Activated CD4-positive, alpha-beta T cell treated with anti-CD3 and anti-CD28 coated beads, Interleukin-2, amount 10 ng/mL, durations not matched to agents 7 days and 5 days (primary cell): ENCODE measurements at regions not wholly inside any gene's neighbourhood (a gene's known extent, or its start where the extent isn't known, plus 50 kb on each side); places are given as distances from the start of the nearest gene placed in this dataset.

ENCODE experiments used
- CTCF ChIA-PET: fragments of 350-600 bp; sonication (Branson Sonifier 250); formaldehyde crosslinking; loops from one replicate; lab custom pipeline; 2021; ENCODE audit warnings: antibody characterized with exemption; lab: Charles Lee
- POLR2A ChIA-PET: fragments of 350-600 bp; sonication (Branson Sonifier 250); formaldehyde crosslinking; loops from one replicate; lab custom pipeline; 2021; ENCODE audit warnings: antibody characterized with exemption; lab: Charles Lee
- DNase-seq: peaks from one replicate; pipeline ENCODE4 v3.0.0-alpha.2; 2020
- H3K27ac Mint-ChIP-seq: one replicate; pipeline ENCODE4 v1.8.0; 2021; ENCODE audit warnings: mild to moderate bottlenecking, moderate library complexity, mixed read lengths
- H3K27me3 Mint-ChIP-seq: one replicate; pipeline ENCODE4 v1.8.0; 2021; ENCODE audit warnings: mixed read lengths
- H3K36me3 Mint-ChIP-seq: one replicate; pipeline ENCODE4 v1.8.0; 2021; ENCODE audit warnings: low read depth, mixed read lengths
- H3K4me1 Mint-ChIP-seq: one replicate; pipeline ENCODE4 v1.8.0; 2021; ENCODE audit warnings: mixed read lengths
- H3K4me3 Mint-ChIP-seq: one replicate; pipeline ENCODE4 v1.8.0; 2021; ENCODE audit warnings: mild to moderate bottlenecking, moderate library complexity, mixed read lengths
- H3K9me3 Mint-ChIP-seq: one replicate; pipeline ENCODE4 v1.8.0; 2021; ENCODE audit warnings: mixed read lengths

DNA sequence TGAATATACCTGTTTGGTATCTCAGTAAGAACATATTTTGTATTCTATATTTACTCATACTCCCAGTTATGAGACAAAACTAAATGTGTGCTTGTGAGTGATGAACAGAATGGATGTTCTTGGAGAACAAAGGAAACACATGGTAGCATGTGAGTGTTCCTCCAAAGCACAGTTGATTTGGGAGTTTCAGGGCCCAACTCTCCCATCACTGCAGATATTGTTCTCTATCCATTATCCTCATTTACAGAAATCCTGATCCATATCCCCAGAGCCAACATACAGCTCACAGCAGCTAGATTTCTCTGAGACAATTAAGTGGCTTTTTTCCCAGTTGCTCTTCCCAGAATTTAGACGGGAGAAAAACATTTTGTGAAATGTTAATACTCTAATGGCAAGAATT is 75.6 kb upstream of the MAPRE2 start:
- Mint-ChIP-seq H3K27ac (no peak overlapping the region), H3K36me3 (no peaks in the 10 kb centered on the region), H3K4me3 (no peak overlapping the region), H3K27me3 (peaks cover 2% of the 10 kb centered on the region), H3K9me3 (no peaks in the 10 kb centered on the region), H3K4me1 (no peaks in the 10 kb centered on the region)
- POLR2A ChIA-PET: no interaction called here
- DNase-seq: no peak
- CTCF ChIA-PET: no interaction called here

DNA sequence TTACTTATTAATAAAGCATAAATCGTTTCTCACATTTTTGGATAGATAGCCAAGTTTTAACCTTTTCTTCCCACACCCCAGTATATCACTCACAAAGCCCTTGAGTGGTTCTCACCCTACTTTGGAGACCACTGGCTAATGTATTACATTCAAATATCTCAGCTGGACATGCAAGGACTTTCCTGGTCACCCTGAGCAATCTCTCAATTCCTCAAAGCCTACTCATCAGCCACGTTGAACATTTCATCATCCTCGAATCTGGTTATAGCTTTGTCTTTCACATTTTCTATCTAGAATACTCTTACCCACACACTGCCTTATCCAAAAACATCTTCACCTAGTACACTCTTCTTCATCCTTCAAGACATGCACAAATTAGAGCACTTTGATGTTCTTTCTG is 71.1 kb upstream of the MAPRE2 start:
- H3K9me3 Mint-ChIP-seq: no peaks in the 10 kb centered on the region
- H3K4me1 Mint-ChIP-seq: no peaks in the 10 kb centered on the region
- H3K36me3 Mint-ChIP-seq: no peaks in the 10 kb centered on the region
- ChIA-PET CTCF (interaction anchor here (1.4 kb wide), 1 partner anchor 55 kb away, joined by 3 read pairs; no protein-coding TSS in a partner anchor), POLR2A (no interaction called here)
- no peak overlapping the region for H3K4me3 Mint-ChIP-seq
- H3K27ac Mint-ChIP-seq: no peak overlapping the region
- no peak for DNase-seq
- H3K27me3 Mint-ChIP-seq: peaks cover 21% of the 10 kb centered on the region

DNA sequence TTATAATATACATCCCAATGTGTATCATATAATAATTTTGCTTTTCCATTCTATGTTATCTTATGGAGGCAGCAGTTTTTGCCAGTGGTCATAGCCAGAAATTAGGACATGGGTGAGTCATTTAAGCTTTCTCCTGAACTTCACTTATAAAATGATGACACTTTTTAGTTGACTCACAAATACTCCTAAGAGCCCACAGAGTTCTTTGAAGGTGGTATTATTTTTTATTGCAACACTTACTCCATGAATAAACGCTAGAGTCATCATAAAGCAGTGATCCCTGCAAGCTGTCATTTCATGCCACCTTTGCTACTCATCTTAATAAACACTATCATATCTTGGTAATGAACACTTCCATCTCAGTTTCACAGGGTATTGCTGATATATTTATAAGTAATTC is 69.9 kb upstream of the MAPRE2 start:
- POLR2A ChIA-PET: no interaction called here
- Mint-ChIP-seq H3K27me3 (peaks cover 31% of the 10 kb centered on the region), H3K36me3 (no peaks in the 10 kb centered on the region), H3K9me3 (no peaks in the 10 kb centered on the region), H3K4me1 (peaks cover 3% of the 10 kb centered on the region), H3K27ac (no peak overlapping the region), H3K4me3 (no peak overlapping the region)
- DNase-seq: no peak
- CTCF ChIA-PET: no interaction called here

DNA sequence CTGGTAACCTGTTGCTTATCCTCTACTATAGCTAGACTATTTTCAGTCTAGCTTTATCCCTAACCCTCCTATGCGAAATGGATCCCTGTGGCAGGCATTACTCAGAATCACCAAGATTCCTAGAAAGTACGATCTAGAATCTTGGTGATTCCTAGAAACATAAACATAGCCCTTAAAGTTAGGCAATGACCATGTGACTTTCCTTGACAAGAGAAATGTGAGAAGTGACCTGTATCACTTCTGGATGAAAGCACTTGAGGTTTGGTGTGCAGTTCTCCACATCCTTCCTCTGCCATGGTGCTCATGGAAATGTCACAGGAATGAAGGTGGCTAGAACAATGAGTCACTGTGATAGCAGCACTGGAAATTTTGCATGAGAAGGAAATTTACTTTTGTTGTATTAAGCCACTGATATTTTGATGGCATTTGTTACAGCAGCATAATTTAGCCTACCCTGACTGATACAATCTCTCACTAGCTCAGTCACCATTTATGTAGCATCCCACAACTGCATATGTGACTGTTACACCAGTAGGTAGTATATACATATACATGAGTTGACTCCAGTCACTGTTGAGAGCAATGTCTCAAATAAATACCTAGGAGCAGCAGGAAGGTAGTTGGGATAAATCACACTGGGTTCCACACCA is 68.3 kb upstream of the MAPRE2 start:
- CTCF ChIA-PET: no interaction called here
- no peak for DNase-seq
- H3K4me1 Mint-ChIP-seq: peaks cover 9% of the 10 kb centered on the region
- H3K4me3 Mint-ChIP-seq: no peak overlapping the region
- peaks cover 34% of the 10 kb centered on the region for H3K27me3 Mint-ChIP-seq
- POLR2A ChIA-PET: no interaction called here
- H3K27ac Mint-ChIP-seq: no peak overlapping the region
- H3K9me3 Mint-ChIP-seq: no peaks in the 10 kb centered on the region
- no peaks in the 10 kb centered on the region for H3K36me3 Mint-ChIP-seq

DNA sequence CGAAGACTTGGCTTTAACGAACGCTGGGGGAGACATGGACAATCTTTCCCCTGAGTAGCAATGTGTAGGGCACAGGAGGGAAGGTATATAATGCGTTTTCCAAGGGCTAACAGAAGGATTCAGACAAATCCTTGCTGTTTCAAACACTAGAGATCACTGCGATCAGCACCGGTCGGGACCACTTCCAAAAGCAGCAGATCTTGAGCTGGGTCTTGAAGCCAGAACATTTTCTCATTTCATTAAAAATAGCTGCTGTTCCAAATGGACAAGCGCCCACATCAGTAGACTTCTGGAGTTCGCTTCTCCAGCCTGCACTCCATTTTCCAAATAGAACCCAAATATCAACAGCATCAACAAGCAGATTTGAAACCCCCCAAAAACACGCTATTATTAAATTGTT is 65.1 kb upstream of the MAPRE2 start:
- ChIA-PET POLR2A (no interaction called here), CTCF (interaction anchor here (0.5 kb wide), 1 partner anchor 46 kb away, joined by 3 read pairs; no protein-coding TSS in a partner anchor)
- DNase-seq: no peak
- Mint-ChIP-seq H3K27ac (no peak overlapping the region), H3K4me1 (peaks cover 25% of the 10 kb centered on the region), H3K36me3 (no peaks in the 10 kb centered on the region), H3K27me3 (peaks cover 34% of the 10 kb centered on the region), H3K9me3 (no peaks in the 10 kb centered on the region), H3K4me3 (peak overlapping the region; percentile 76)

DNA sequence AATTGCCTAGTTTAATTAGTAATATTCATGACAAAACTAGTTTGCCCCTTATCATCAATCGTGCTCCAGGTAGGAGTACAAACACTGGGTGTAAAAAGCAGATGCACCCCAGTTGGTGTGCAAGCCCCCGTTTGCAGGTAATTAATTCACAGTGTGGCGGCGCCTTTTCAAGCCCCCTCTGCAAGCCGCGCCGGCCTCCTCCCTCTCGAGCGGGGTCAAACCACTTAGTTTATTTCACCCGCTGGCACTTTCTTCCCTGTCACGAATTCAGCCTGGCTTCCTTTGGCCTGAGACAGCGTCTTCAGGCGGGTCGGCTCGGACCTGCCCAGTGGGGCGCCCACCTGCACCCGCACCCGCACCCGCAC is 64.7 kb upstream of the MAPRE2 start:
- DNase-seq: no peak
- Mint-ChIP-seq H3K36me3 (no peaks in the 10 kb centered on the region), H3K4me3 (peak overlapping the region; percentile 76), H3K27ac (no peak overlapping the region), H3K9me3 (no peaks in the 10 kb centered on the region), H3K27me3 (peaks cover 34% of the 10 kb centered on the region), H3K4me1 (peaks cover 25% of the 10 kb centered on the region)
- POLR2A ChIA-PET: interaction anchor here (0.6 kb wide), 1 partner anchor 53 kb away, joined by 4 read pairs; no protein-coding TSS in a partner anchor
- CTCF ChIA-PET: no interaction called here

DNA sequence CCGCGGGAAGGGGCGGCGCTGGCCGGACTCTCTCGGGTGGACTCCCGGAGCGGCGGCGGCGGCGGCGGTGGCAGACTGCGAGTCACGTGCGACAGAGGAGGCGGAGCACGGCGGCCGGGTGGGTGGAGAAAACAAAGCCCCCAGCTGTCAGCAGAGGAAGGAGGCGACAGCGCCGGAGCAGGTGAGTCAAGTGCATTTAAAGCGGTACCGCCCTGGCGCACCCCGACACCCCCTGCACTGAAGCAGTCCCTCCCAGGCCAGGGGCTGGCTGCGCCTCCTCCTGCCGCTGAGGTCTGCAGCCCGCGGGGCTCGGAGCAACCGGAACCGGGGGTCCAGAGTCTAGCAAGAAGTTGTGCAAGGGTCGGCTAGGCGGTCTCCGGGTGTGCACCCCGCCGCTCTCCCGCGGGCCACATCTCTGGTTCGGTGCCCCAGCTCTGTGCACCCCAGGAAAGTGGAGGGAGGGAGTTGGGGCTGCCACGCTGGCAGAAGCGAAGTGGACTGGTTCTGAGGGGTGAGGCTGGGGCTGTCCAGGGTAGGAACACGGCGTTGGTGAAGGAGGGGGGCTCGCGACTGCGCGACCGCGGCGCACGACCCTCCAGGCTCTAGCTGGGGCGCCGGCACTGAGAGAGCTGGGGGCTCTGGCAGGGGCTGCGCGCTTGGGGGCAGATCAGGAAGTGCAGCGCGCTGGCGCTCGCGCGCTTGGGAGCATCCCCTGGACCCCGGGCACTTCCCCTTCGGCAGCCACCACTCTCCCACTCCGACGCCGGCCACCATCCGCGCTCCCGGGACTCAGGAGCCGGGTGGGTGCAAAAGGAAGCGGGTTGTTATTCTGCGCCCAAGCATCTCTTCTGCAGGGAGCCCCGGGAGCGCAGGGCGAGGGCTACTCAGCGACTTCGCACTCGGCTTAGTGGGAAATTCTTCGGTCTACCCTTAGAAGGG is 64.0 kb upstream of the MAPRE2 start:
- H3K4me3 Mint-ChIP-seq: peak overlapping the region; percentile 76
- ChIA-PET POLR2A (interaction anchor here (0.6 kb wide), 1 partner anchor 53 kb away, joined by 4 read pairs; no protein-coding TSS in a partner anchor), CTCF (no interaction called here)
- H3K27ac Mint-ChIP-seq: no peak overlapping the region
- peaks cover 34% of the 10 kb centered on the region for H3K27me3 Mint-ChIP-seq
- H3K36me3 Mint-ChIP-seq: no peaks in the 10 kb centered on the region
- peak; percentile 76 for DNase-seq
- no peaks in the 10 kb centered on the region for H3K9me3 Mint-ChIP-seq
- H3K4me1 Mint-ChIP-seq: peaks cover 25% of the 10 kb centered on the region

DNA sequence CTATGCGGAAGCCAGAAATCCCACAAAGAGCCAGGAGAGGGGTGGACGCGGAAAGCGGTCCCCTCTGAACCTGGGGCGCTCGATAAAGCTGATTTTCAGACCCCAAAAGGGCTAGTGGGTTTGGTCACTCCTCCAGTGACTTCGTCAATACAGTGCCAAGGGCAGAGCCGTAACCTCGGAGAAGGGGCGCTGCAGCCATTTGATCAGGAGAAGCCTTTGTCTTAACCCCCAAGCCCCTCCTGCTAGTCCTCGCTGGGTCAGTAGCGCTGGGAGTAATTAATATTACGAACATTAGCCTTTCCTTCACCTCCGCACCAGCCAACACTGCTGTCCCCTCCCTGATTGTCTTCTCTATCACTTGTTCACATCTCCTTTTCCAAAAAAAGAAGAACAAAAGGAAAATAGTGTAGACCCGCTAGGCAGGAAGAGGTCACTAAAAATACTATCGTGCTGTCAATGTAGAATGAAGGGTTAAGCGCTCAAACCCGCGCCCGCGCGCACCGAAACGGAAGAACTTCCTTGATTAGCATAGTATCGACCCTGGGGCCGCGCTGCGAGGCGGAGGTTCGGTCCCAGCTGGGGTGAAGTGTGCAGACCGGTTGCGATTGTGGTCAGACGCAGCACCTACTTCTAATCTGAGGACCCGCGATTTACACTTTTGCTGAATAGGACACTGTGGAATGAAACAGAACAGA is 63.2 kb upstream of the MAPRE2 start:
- peak overlapping the region; percentile 76 for H3K4me3 Mint-ChIP-seq

DNA sequence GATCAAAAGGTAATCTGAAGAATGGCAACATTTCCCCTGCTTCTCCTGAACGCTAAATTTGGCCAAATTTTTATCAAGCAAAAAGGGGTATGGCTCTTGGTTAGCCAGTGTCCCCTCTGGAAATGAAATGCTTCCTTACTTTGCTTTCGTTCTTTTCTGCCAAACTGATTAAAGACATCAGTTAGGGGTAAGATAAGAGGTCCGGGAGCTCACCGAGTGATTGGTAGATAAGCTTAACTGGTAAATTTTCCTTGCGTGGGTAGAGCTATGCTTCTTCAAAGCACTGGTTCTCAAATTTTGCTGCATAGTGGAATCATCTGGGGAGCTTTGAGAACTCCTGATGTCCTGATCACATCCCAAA is 62.7 kb upstream of the MAPRE2 start:
- Mint-ChIP-seq H3K9me3 (no peaks in the 10 kb centered on the region), H3K27ac (no peak overlapping the region), H3K27me3 (peaks cover 24% of the 10 kb centered on the region), H3K4me3 (peak overlapping the region; percentile 76), H3K36me3 (no peaks in the 10 kb centered on the region), H3K4me1 (peaks cover 25% of the 10 kb centered on the region)
- ChIA-PET POLR2A (no interaction called here), CTCF (interaction anchor here (0.6 kb wide), 1 partner anchor 47 kb away, joined by 3 read pairs; no protein-coding TSS in a partner anchor)
- no peak for DNase-seq

More for the DNA sequence above, 63.2 kb upstream of the MAPRE2 start:
- H3K36me3 Mint-ChIP-seq: no peaks in the 10 kb centered on the region
- peak overlapping the region; percentile 67 for H3K27ac Mint-ChIP-seq
- ChIA-PET POLR2A (no interaction called here), CTCF (interaction anchor here (0.6 kb wide), 1 partner anchor 48 kb away, joined by 3 read pairs; no protein-coding TSS in a partner anchor)
- peak; percentile 53 for DNase-seq
- no peaks in the 10 kb centered on the region for H3K9me3 Mint-ChIP-seq
- peaks cover 25% of the 10 kb centered on the region for H3K4me1 Mint-ChIP-seq
- H3K27me3 Mint-ChIP-seq: peaks cover 28% of the 10 kb centered on the region

DNA sequence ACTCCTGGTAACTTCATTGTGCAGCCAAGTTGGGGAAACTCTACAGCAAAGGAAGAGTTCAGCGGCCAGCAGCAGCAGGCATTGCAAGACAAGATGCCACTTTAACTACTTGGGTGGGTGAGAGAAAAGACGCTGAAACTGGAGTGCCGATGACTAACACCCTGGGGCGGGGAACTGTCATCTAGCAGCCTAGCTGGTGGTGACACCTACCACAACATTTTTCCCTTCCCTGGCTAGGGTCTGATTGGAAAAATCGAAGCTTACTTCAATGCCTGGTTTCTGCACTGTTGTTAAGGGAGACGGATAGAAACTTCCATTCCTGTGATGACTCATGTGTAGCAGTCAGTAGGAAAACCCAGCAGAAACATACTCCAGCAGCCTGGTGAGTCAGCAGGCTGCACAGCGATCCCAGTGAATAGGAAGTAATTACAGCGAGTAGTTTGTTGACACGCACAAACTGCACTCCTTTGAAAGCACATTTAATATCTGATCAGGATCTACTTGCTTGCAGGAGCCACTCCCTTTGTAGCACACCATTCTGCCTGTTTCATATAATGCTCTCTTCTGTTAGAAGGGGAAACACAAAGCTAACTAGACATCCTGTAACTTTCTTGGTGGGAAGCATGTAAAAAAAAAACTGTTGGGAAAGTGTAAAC is 62.1 kb upstream of the MAPRE2 start:
- peak; percentile 41 for DNase-seq
- H3K4me1 Mint-ChIP-seq: peaks cover 25% of the 10 kb centered on the region
- H3K27me3 Mint-ChIP-seq: peaks cover 23% of the 10 kb centered on the region
- H3K4me3 Mint-ChIP-seq: peak overlapping the region; percentile 76
- ChIA-PET POLR2A (interaction anchor here (0.6 kb wide), 1 partner anchor 213 kb away, joined by 4 read pairs; no protein-coding TSS in a partner anchor), CTCF (no interaction called here)
- no peaks in the 10 kb centered on the region for H3K9me3 Mint-ChIP-seq
- no peaks in the 10 kb centered on the region for H3K36me3 Mint-ChIP-seq
- H3K27ac Mint-ChIP-seq: no peak overlapping the region

DNA sequence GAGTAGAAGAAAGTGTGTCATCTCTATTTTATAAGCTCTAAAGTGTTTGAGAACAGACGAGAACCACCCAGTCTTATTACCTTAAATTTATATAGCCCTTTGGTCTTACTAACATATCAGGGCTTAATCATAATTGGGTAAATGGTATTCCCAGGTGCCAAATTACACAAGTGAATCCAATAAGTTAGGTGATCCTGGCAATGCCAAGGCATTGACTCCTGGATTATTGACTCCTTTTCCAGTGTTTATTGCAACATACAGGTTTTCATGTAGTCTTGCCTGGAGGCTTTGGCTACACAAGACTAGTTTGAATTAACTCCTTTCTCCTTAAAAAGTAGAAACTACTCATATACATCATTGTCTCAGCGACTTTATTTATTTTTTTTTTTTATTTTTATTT is 59.7 kb upstream of the MAPRE2 start:
- CTCF ChIA-PET: no interaction called here
- peaks cover 21% of the 10 kb centered on the region for H3K4me1 Mint-ChIP-seq
- no peaks in the 10 kb centered on the region for H3K36me3 Mint-ChIP-seq
- H3K4me3 Mint-ChIP-seq: no peak overlapping the region
- POLR2A ChIA-PET: no interaction called here
- H3K27ac Mint-ChIP-seq: no peak overlapping the region
- H3K9me3 Mint-ChIP-seq: no peaks in the 10 kb centered on the region
- DNase-seq: no peak
- peaks cover 4% of the 10 kb centered on the region for H3K27me3 Mint-ChIP-seq

DNA sequence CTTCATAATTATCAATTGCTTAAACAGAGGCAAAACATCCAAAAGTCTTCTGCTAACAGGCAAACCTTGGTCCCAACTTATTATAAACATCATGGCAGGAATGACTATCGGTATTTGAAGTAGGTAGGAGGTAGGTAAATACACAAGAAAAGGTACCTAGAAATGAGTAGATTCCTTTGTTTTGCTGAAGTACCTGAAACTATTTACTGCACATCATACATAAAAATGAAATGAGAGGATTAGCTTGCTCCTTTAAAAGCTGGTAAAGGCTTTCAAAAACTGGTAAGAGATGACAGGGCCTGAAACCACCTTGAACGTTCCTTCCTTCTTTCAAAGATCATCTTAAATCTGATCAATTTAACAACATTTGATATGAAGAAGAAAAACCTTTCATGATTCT is 55.2 kb upstream of the MAPRE2 start:
- Mint-ChIP-seq H3K27ac (no peak overlapping the region), H3K9me3 (no peaks in the 10 kb centered on the region), H3K4me3 (no peak overlapping the region), H3K36me3 (no peaks in the 10 kb centered on the region), H3K4me1 (no peaks in the 10 kb centered on the region), H3K27me3 (peaks cover 2% of the 10 kb centered on the region)
- no peak for DNase-seq
- POLR2A ChIA-PET: no interaction called here
- CTCF ChIA-PET: interaction anchor here (1.0 kb wide), 1 partner anchor 30 kb away, joined by 3 read pairs; no protein-coding TSS in a partner anchor
